CD4-positive, CD25-positive, alpha-beta regulatory T cell (primary cell): ENCODE measurements at regions not wholly inside any gene's neighbourhood (a gene's known extent, or its start where the extent isn't known, plus 50 kb on each side); places are given as distances from the start of the nearest gene placed in this dataset.

Source experiments
- ATAC-seq, 2 donors: fragments of 150-1000 bp; cut with Tn5 transposase; one replicate each; pipeline ENCODE4 v1.10.0; 2021; ENCODE audit warnings: low read depth in 2 of 2, moderate number of reproducible peaks in 2 of 2, moderate library complexity in 1 of 2
- DNase-seq, 3 donors: peaks; one replicate each; pipeline versions ENCODE4 v3.0.0 to v3.0.0-alpha.2; 2012 to 2022; ENCODE audit warnings: mixed read lengths in 1 of 3
- H3K27ac ChIP-seq: one replicate; pipeline ENCODE4 v1.7.0; 2013; ENCODE audit warnings: mild to moderate bottlenecking, low read length; ENCODE audit not compliant: insufficient read depth, poor library complexity, severe bottlenecking
- H3K27me3 ChIP-seq: one replicate; pipeline ENCODE4 v1.7.0; 2013; ENCODE audit warnings: low read length; ENCODE audit not compliant: control insufficient read depth, insufficient read depth
- H3K36me3 ChIP-seq: one replicate; pipeline ENCODE4 v1.7.0; 2013; ENCODE audit warnings: mild to moderate bottlenecking, low read length, moderate library complexity; ENCODE audit not compliant: control insufficient read depth, insufficient read depth
- H3K4me1 ChIP-seq: 2 replicates; pipeline ENCODE4 v1.7.0; 2013; ENCODE audit warnings: mild to moderate bottlenecking, low read length; ENCODE audit not compliant: insufficient read depth, control insufficient read depth, poor library complexity, severe bottlenecking
- H3K4me3 ChIP-seq: one replicate; pipeline ENCODE4 v1.7.0; 2013; ENCODE audit warnings: low read depth, mild to moderate bottlenecking, low read length, moderate library complexity
- H3K9me3 ChIP-seq, 2 experiments: 1 replicate in 1 of 2; 2 replicates in 1 of 2; pipeline ENCODE4 v1.7.0; 2013; ENCODE audit warnings: low read length in 2 of 2, mild to moderate bottlenecking in 1 of 2, moderate library complexity in 1 of 2; ENCODE audit not compliant: control insufficient read depth in 2 of 2
- H3K27ac Mint-ChIP-seq, 3 donors: one replicate each; pipeline ENCODE4 v1.8.0; 2020 to 2022; ENCODE audit warnings: mild to moderate bottlenecking in 3 of 3, mixed read lengths in 3 of 3, moderate library complexity in 2 of 3
- H3K27me3 Mint-ChIP-seq: one replicate; pipeline ENCODE4 v1.8.0; 2022; ENCODE audit warnings: mild to moderate bottlenecking, mixed read lengths
- H3K36me3 Mint-ChIP-seq: one replicate; pipeline ENCODE4 v1.8.0; 2020; ENCODE audit warnings: mixed read lengths
- H3K4me1 Mint-ChIP-seq, 4 donors: one replicate each; pipeline ENCODE4 v1.8.0; 2020 to 2022; ENCODE audit warnings: mixed read lengths in 4 of 4, mild to moderate bottlenecking in 1 of 4
- H3K4me3 Mint-ChIP-seq, 4 donors: one replicate each; pipeline ENCODE4 v1.8.0; 2020 to 2022; ENCODE audit warnings: mild to moderate bottlenecking in 4 of 4, mixed read lengths in 4 of 4, moderate library complexity in 3 of 4
- H3K9me3 Mint-ChIP-seq, 7 donors: one replicate each; pipeline ENCODE4 v1.8.0; 2020 to 2022; ENCODE audit warnings: mixed read lengths in 7 of 7, mild to moderate bottlenecking in 3 of 7, moderate library complexity in 2 of 7

DNA sequence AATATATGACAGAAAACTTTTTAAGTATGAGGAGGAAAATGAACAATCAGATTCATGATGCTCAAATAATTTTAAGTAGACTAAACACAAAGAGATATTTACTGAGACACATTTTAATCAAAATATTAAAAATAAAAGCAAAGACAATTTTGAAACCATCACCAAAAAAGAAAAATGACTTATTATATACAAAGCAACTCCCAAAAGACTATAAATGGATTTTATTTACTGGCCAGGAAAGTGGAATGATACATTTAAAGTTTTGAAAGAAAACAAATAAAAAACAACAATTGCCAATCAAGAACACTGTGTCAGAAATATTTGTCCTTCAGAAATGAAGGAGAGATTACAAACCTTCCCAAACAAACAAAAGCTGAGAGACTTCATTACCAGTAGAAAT, 968.5 kb upstream of the CELF4 start:
- Mint-ChIP-seq H3K27ac (no peak overlapping the region), H3K36me3 (no peaks in the 10 kb centered on the region), H3K4me1 (no peaks in the 10 kb centered on the region), H3K9me3 (peaks cover 0 to 20% (median 5%) of the 10 kb centered on the region in 7 donors), H3K4me3 (no peak overlapping the region), H3K27me3 (no peaks in the 10 kb centered on the region)
- ATAC-seq: no peak
- Histone ChIP-seq H3K4me1 (no peaks in the 10 kb centered on the region), H3K27ac (no peak overlapping the region), H3K27me3 (no peaks in the 10 kb centered on the region), H3K36me3 (no peaks in the 10 kb centered on the region), H3K4me3 (no peak overlapping the region), H3K9me3 (peaks cover 3 to 10% of the 10 kb centered on the region in 2 experiments)
- DNase-seq: no peak

DNA sequence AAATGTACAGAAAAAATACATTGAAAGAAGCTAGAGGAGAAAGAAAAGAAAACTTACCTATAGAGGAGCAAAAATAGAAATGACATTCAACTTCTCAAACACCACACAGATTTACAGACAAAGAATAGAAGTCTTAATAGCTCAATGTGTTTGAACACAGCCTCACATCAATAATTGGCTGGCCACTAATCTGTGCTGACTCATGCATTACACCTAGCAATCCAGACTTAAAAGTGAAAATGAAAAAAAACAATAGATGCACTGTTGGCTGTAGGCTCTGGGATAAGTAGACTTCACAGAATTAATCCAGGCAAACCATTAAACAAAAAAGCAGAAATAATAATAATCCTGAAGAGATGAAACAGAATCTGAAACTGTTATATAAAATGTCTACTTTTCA, 961.3 kb upstream of the CELF4 start:
- H3K27me3 ChIP-seq: no peaks in the 10 kb centered on the region
- no peak overlapping the region for H3K4me3 Mint-ChIP-seq
- H3K27ac Mint-ChIP-seq: no peak overlapping the region
- H3K27ac ChIP-seq: no peak overlapping the region
- H3K36me3 ChIP-seq: no peaks in the 10 kb centered on the region
- H3K27me3 Mint-ChIP-seq: no peaks in the 10 kb centered on the region
- ATAC-seq: no peak
- no peak overlapping the region for H3K4me3 ChIP-seq
- H3K4me1 ChIP-seq: no peaks in the 10 kb centered on the region
- peaks cover 0 to 7% (median 4%) of the 10 kb centered on the region in 7 donors for H3K9me3 Mint-ChIP-seq
- H3K9me3 ChIP-seq: no peaks in the 10 kb centered on the region
- peaks cover 0 to 3% (median 0%) of the 10 kb centered on the region in 4 donors for H3K4me1 Mint-ChIP-seq
- no peaks in the 10 kb centered on the region for H3K36me3 Mint-ChIP-seq
- no peak for DNase-seq

DNA sequence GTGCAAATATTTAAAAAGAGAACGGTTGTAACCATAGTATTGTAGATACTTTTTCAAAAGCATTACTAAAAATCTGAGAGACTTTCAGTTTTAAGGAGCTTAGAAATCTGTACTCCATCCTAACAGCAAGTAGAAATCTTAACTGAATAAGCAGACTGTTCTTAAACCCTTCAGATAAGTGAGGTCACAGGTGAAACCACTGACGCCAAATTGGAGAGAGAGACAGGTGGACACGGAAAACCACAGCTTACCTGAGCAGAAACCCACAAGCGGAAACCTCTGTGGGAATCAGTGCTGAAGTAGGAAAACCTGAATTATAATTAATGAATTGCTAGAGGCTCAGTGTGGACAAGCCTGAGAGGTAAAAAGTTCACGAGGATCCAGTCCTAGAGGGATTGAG, 959.4 kb upstream of the CELF4 start:
- H3K9me3 Mint-ChIP-seq: peaks cover 0 to 7% (median 4%) of the 10 kb centered on the region in 7 donors
- no peaks in the 10 kb centered on the region for H3K27me3 Mint-ChIP-seq

DNA sequence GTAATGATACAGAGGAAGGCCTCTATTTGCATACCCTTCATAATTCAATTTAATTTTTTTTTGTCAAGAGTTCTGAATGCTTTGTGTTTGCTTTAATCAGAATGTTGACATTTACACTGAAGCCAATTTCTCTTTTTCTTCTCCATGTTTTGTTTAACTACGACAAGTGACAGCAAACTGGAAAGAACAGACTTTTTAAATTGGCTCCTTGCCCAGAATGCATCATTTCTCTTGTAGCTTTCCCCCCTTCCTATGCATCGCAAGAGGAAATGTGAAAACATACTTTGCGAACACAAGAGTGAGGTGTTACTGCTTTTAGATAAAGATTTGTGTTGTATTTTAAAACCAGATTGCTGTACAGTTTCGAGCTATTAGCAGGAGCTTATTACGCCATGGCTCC, 955.2 kb upstream of the CELF4 start:
- H3K36me3 ChIP-seq: no peaks in the 10 kb centered on the region
- ATAC-seq: no peak
- Mint-ChIP-seq H3K4me3 (no peak overlapping the region), H3K27me3 (no peaks in the 10 kb centered on the region), H3K27ac (no peak overlapping the region), H3K4me1 (peaks cover 0 to 3% (median 0%) of the 10 kb centered on the region in 4 donors), H3K9me3 (peaks cover 0 to 9% (median 4%) of the 10 kb centered on the region in 7 donors), H3K36me3 (no peaks in the 10 kb centered on the region)
- H3K27me3 ChIP-seq: no peaks in the 10 kb centered on the region
- no peak for DNase-seq
- no peaks in the 10 kb centered on the region for H3K9me3 ChIP-seq
- H3K27ac ChIP-seq: no peak overlapping the region
- H3K4me1 ChIP-seq: no peaks in the 10 kb centered on the region
- H3K4me3 ChIP-seq: no peak overlapping the region

More for the DNA sequence above, 959.4 kb upstream of the CELF4 start:
- no peaks in the 10 kb centered on the region for H3K36me3 ChIP-seq
- DNase-seq: no peak
- Mint-ChIP-seq H3K27ac (no peak overlapping the region), H3K4me1 (peaks cover 0 to 3% (median 0%) of the 10 kb centered on the region in 4 donors), H3K36me3 (no peaks in the 10 kb centered on the region), H3K4me3 (no peak overlapping the region)
- no peaks in the 10 kb centered on the region for H3K9me3 ChIP-seq
- no peak overlapping the region for H3K27ac ChIP-seq
- no peak for ATAC-seq
- H3K27me3 ChIP-seq: no peaks in the 10 kb centered on the region
- H3K4me3 ChIP-seq: no peak overlapping the region
- no peaks in the 10 kb centered on the region for H3K4me1 ChIP-seq

DNA sequence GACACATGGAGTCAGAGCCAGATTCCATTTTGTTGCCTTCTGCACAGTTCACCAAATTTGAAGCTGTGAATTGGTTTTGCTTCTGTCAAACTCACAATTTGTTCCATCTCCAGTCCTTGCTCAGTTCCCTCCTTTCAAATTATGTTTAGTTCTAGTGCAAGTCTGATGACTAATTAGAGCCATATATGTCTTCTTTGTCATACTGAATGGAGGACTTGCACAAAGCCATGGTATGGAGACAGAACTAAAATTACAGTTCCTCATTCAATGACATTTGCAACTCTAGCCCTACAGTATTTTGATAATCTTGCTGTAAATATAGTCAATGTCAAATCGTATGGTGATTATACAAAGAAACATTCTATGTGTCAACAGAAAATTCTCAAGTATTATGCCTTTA, 936.9 kb upstream of the CELF4 start:
- no peak for DNase-seq

DNA sequence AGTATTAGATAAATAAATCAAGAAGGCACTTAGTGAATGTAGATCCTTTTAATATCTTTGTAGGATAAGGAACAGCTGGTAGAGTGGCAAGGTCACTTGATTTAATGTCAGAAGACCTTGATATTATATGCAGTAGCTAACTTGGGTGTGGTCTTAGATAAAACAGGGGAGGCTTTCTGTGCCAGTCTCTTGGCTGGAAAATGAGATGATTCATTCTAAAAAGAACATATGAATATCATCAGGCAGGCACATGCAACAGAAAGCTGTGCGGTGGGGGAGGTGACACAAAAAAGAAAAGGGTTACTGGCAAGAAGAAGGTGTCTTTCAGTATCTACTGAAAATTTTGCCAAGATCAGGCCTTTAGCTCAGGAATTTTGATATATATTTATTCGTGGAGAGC, 931.7 kb upstream of the CELF4 start:
- Histone ChIP-seq H3K27ac (no peak overlapping the region), H3K36me3 (no peaks in the 10 kb centered on the region), H3K4me1 (no peaks in the 10 kb centered on the region), H3K27me3 (no peaks in the 10 kb centered on the region), H3K4me3 (no peak overlapping the region), H3K9me3 (peaks cover 0 to 2% of the 10 kb centered on the region in 2 experiments)
- Mint-ChIP-seq H3K27ac (no peak overlapping the region), H3K9me3 (peaks cover 0 to 10% (median 6%) of the 10 kb centered on the region in 7 donors), H3K36me3 (no peaks in the 10 kb centered on the region), H3K4me3 (no peak overlapping the region), H3K27me3 (no peaks in the 10 kb centered on the region), H3K4me1 (peaks cover 0 to 4% (median under 1%) of the 10 kb centered on the region in 4 donors)
- no peak for ATAC-seq
- no peak for DNase-seq

More for the DNA sequence above, 936.9 kb upstream of the CELF4 start:
- no peaks in the 10 kb centered on the region for H3K36me3 Mint-ChIP-seq
- H3K36me3 ChIP-seq: no peaks in the 10 kb centered on the region
- H3K4me1 ChIP-seq: no peaks in the 10 kb centered on the region
- H3K9me3 Mint-ChIP-seq: peaks cover 0 to 21% (median 4%) of the 10 kb centered on the region in 7 donors
- no peaks in the 10 kb centered on the region for H3K27me3 Mint-ChIP-seq
- peaks cover 0 to 2% of the 10 kb centered on the region in 2 experiments for H3K9me3 ChIP-seq
- no peak overlapping the region for H3K4me3 Mint-ChIP-seq
- H3K27me3 ChIP-seq: no peaks in the 10 kb centered on the region
- H3K27ac ChIP-seq: no peak overlapping the region
- no peak for ATAC-seq
- H3K4me3 ChIP-seq: no peak overlapping the region
- no peaks in the 10 kb centered on the region for H3K4me1 Mint-ChIP-seq
- no peak overlapping the region for H3K27ac Mint-ChIP-seq

DNA sequence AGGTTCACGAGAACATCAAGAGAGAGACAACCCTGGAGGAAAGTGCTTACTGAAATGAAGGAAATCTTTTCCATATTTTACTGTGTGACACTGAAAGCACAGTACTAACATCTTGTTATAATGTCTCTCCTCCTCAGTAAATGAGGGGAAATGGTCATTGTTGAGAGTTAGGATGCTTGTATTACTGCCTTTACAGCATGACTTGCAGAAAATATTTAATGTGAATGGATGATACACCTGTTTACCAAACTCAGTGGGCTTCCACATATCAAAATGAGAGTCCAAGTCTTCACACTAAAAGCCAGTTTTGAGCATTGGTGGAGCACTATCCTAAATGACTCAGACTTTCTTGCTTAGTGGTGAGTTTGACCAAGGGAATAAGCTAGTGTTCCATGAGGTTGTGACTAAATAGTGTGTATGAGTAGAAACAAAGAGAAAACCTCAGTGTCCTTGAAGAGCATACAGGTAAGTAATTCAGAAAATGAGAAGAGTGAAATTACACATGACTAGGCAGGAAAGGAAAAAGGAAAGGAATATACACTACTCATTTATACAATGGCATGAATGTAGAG, 930.7 kb upstream of the CELF4 start:
- Histone ChIP-seq H3K4me1 (no peaks in the 10 kb centered on the region), H3K9me3 (peaks cover 0 to 2% of the 10 kb centered on the region in 2 experiments), H3K27ac (no peak overlapping the region), H3K36me3 (no peaks in the 10 kb centered on the region), H3K27me3 (no peaks in the 10 kb centered on the region), H3K4me3 (no peak overlapping the region)
- Mint-ChIP-seq H3K9me3 (peaks cover 0 to 10% (median 6%) of the 10 kb centered on the region in 7 donors), H3K36me3 (no peaks in the 10 kb centered on the region), H3K4me3 (no peak overlapping the region), H3K27ac (no peak overlapping the region), H3K4me1 (peaks cover 0 to 4% (median under 1%) of the 10 kb centered on the region in 4 donors), H3K27me3 (no peaks in the 10 kb centered on the region)
- no peak for DNase-seq
- ATAC-seq: no peak

DNA sequence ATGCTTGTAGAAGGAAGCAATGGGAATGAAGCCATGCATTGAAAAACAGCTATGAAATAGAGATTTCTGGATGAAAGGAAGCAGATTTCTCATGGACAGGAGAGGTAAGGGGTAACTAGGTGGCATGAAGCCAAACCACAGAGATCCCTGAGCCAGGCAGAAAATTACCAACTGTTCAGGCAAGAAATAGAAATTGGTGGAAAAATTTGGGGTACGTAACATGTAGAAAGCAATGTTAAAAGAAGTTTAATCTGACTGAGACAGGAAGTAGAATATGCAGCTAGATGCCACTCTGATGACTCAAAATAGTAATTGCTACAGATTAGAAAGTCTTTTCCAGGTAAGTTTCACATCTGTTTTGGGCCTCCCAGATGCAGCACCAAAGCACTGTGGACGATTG, 928.5 kb upstream of the CELF4 start:
- H3K27ac Mint-ChIP-seq: no peak overlapping the region
- Histone ChIP-seq H3K4me1 (no peaks in the 10 kb centered on the region), H3K4me3 (no peak overlapping the region), H3K9me3 (peaks cover 0 to 2% of the 10 kb centered on the region in 2 experiments), H3K27me3 (no peaks in the 10 kb centered on the region), H3K27ac (no peak overlapping the region), H3K36me3 (no peaks in the 10 kb centered on the region)
- DNase-seq: peak in 1 of 3 donors; percentile 0
- ATAC-seq: no peak
- H3K4me1 Mint-ChIP-seq: peaks cover 0 to 4% (median under 1%) of the 10 kb centered on the region in 4 donors
- no peaks in the 10 kb centered on the region for H3K27me3 Mint-ChIP-seq
- no peaks in the 10 kb centered on the region for H3K36me3 Mint-ChIP-seq
- H3K9me3 Mint-ChIP-seq: peaks cover 0 to 13% (median 4%) of the 10 kb centered on the region in 7 donors
- H3K4me3 Mint-ChIP-seq: no peak overlapping the region
